ENCODE measurements at regions not wholly inside any gene's neighbourhood (a gene's known extent, or its start where the extent isn't known, plus 50 kb on each side); places are given as distances from the start of the nearest gene placed in this dataset.

DNA sequence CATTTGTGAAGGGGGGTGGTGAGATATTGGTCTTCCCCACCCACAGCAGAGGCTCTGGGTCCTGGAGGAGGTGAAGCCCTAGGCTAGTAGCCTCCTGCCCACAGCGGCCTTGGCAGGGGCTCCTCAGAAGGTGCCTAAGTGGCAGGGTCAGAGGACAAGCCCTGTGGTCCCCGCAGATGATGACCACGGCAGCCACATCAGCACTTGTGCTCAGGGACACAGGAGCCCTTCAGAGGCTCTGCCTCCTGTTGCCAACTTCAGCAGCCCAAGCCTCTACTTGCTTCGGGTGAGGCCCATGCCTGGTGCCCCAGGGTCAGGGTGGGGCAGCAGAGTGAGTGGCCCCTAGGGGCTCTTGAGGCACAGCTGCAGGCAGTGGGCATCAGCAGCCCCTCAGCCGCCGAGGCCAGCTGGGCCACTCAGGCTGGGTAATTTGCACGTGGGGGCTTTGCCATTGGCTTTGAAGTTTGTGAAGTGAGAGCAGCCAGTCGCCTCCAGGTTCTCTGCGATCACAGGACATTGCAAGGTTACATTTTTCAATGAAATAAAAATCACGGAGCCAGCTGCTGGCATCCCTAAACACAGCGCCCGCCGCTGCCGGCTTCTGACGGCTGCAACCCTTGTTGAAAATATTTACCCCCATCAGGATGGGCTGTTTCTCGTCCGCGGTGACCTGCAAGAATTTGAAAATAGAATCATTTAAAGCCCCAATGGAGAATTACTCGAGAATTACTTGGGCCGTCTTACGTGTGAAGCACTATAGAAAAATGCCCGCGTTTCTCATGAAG lies 108.5 kb downstream of the HMX1 start:
- 69 to 73% methylated on average over 20 to 23 of the region's 23 CpGs for WGBS, 2 donors
- Histone ChIP-seq H3K4me1 (no peaks in the 10 kb centered on the region), H3K27me3 (no peaks in the 10 kb centered on the region), H3K9me3 (peaks cover 0 to 11% (median 0%) of the 10 kb centered on the region in 4 donors), H3K36me3 (no peaks in the 10 kb centered on the region), H3K4me3 (no peak overlapping the region), H3K27ac (no peak overlapping the region)
- DNase-seq (ENCODE audit: low spot score in 2 of 2), result no peak
- TF ChIP-seq POLR2A (IDR thresholded peaks at IDR 0.05) (no peak), EP300 (IDR thresholded peaks at IDR 0.05) (no peak)
- TF ChIP-seq, protein P1, sequence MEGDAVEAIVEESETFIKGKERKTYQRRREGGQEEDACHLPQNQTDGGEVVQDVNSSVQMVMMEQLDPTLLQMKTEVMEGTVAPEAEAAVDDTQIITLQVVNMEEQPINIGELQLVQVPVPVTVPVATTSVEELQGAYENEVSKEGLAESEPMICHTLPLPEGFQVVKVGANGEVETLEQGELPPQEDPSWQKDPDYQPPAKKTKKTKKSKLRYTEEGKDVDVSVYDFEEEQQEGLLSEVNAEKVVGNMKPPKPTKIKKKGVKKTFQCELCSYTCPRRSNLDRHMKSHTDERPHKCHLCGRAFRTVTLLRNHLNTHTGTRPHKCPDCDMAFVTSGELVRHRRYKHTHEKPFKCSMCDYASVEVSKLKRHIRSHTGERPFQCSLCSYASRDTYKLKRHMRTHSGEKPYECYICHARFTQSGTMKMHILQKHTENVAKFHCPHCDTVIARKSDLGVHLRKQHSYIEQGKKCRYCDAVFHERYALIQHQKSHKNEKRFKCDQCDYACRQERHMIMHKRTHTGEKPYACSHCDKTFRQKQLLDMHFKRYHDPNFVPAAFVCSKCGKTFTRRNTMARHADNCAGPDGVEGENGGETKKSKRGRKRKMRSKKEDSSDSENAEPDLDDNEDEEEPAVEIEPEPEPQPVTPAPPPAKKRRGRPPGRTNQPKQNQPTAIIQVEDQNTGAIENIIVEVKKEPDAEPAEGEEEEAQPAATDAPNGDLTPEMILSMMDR (IDR thresholded peaks at IDR 0.05), result no peak

- WGBS, 2 donors, result 63 to 75% methylated on average over 2 to 7 of the region's 7 CpGs
- DNase-seq (ENCODE audit: low spot score in 2 of 2), result no peak
- TF ChIP-seq, protein P1 (IDR thresholded peaks at IDR 0.05), result no peak
- TF ChIP-seq POLR2A (IDR thresholded peaks at IDR 0.05) (no peak), EP300 (IDR thresholded peaks at IDR 0.05) (no peak)
- no peaks in the 10 kb centered on the region for H3K27me3 ChIP-seq
- no peaks in the 10 kb centered on the region for H3K36me3 ChIP-seq
- no peaks in the 10 kb centered on the region for H3K4me1 ChIP-seq
- peaks cover 0 to 7% (median 0%) of the 10 kb centered on the region in 4 donors for H3K9me3 ChIP-seq
- no peak overlapping the region for H3K4me3 ChIP-seq
- no peak overlapping the region for H3K27ac ChIP-seq
Measured at GRCh38 chr4:8762356-8762755, 109.3 kb downstream of the HMX1 start.

DNA sequence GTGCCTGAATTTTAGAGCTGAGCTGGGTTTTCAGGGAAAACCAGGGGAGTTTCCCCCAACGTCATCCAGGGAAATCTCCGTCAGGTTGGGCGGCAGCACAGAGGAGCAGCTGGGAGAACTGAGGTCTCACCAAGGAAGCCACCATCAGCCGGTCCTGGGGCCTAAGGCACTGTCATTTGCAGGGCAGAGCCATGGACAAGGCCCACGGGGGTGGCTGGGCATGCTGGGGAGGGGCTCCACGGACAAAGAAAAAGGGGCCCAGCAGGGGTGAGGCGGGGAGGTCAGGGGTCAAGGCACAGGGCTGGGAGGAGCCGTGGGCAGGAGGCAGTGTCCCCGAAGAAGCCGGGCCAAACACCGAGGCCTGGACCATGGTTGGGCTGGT lies 109.8 kb downstream of the HMX1 start:
- Histone ChIP-seq H3K4me1 (no peaks in the 10 kb centered on the region), H3K27me3 (no peaks in the 10 kb centered on the region), H3K36me3 (no peaks in the 10 kb centered on the region), H3K9me3 (peaks cover 0 to 9% (median 0%) of the 10 kb centered on the region in 4 donors), H3K4me3 (no peak overlapping the region), H3K27ac (no peak overlapping the region)
- 44 to 51% methylated on average over 9 to 11 of the region's 11 CpGs for WGBS, 2 donors
- TF ChIP-seq EP300 (IDR thresholded peaks at IDR 0.05) (no peak), POLR2A (IDR thresholded peaks at IDR 0.05) (no peak)
- TF ChIP-seq, protein P1 (IDR thresholded peaks at IDR 0.05), result no peak
- no peak for DNase-seq (ENCODE audit: low spot score in 2 of 2)

GRCh38 chr4:8761167-8761823 lies 110.3 kb downstream of the HMX1 start:
- Histone ChIP-seq H3K27me3 (no peaks in the 10 kb centered on the region), H3K9me3 (peaks cover 0 to 9% (median 0%) of the 10 kb centered on the region in 4 donors), H3K27ac (no peak overlapping the region), H3K4me1 (no peaks in the 10 kb centered on the region), H3K36me3 (no peaks in the 10 kb centered on the region), H3K4me3 (no peak overlapping the region)
- TF ChIP-seq, protein P1 (IDR thresholded peaks at IDR 0.05), result no peak
- no peak for TF ChIP-seq EP300 (IDR thresholded peaks at IDR 0.05)
- no peak for TF ChIP-seq POLR2A (IDR thresholded peaks at IDR 0.05)
- 42 to 56% methylated on average over 15 to 17 of the region's 17 CpGs for WGBS, 2 donors
- DNase-seq (ENCODE audit: low spot score in 2 of 2), result no peak

GRCh38 chr4:8760561-8760960 lies 111.1 kb downstream of the HMX1 start:
- TF ChIP-seq EP300 (IDR thresholded peaks at IDR 0.05), result no peak
- TF ChIP-seq, protein P1 (IDR thresholded peaks at IDR 0.05), result no peak
- TF ChIP-seq POLR2A (IDR thresholded peaks at IDR 0.05), result no peak
- DNase-seq (ENCODE audit: low spot score in 2 of 2), result no peak
- peaks cover 0 to 9% (median 0%) of the 10 kb centered on the region in 4 donors for H3K9me3 ChIP-seq
- H3K4me3 ChIP-seq, result no peak overlapping the region
- no peaks in the 10 kb centered on the region for H3K36me3 ChIP-seq
- no peaks in the 10 kb centered on the region for H3K27me3 ChIP-seq
- H3K4me1 ChIP-seq, result no peaks in the 10 kb centered on the region
- no peak overlapping the region for H3K27ac ChIP-seq
- WGBS, 2 donors, result 71 to 80% methylated on average over 10 to 11 of the region's 11 CpGs

All from tibial nerve (tissue), 4 donors.